NB4 (cell line): ENCODE measurements at regions not wholly inside any gene's neighbourhood (a gene's known extent, or its start where the extent isn't known, plus 50 kb on each side); places are given as distances from the start of the nearest gene placed in this dataset.

ENCODE experiments used
- CTCF ChIP-seq: IDR thresholded peaks from one replicate; pipeline ENCODE4 v1.5.1; 2012; ENCODE audit warnings: low read depth, low read length
- POLR2A ChIP-seq: IDR thresholded peaks from 2 replicates; pipeline ENCODE4 v1.6.1; 2011; ENCODE audit warnings: mild to moderate bottlenecking; ENCODE audit not compliant: insufficient read length; ENCODE audit errors: extremely low read depth

DNA sequence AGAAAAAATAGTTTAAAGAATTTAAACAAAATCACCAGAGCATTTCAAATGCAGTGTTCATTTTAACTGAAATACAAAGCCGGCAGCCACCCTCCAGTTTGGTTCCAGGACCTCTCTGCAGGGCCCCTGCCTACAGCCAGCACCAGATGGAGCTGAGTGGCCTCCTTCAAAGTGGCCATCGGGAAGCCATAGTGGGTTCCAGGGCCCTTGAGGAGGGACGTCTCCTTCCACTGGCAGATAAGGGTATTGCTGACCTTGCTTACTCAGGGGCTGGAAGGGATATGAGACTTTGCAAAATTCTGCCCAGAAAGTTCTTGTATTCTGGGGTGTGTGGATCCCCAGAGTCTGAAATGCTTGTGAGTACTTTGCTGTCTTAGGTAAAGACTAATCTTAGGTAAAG, 205.2 kb upstream of the APCDD1 start:
- TF ChIP-seq CTCF (peak; percentile 2), POLR2A (no peak)
